HepG2 (cell line): ENCODE measurements at regions not wholly inside any gene's neighbourhood (a gene's known extent, or its start where the extent isn't known, plus 50 kb on each side); places are given as distances from the start of the nearest gene placed in this dataset.

Experiments
- ATAC-seq: fragments of 200-7000 bp; cut with Tn5 transposase; 3 replicates; pipeline ENCODE4 v1.9.1; 2020; ENCODE audit warnings: mild to moderate bottlenecking, moderate library complexity
- BruUV-seq: library from RNA; stranded (reverse); fragments of 400-500 nt; replicated peaks from 2 replicates; lab custom pipeline; 2021; lab: Mats Ljungman, UMichigan
- CTCF ChIA-PET: fragments of 300-600 bp; formaldehyde crosslinking; extraction: SDS; loops from one replicate; lab custom pipeline; 2021; ENCODE audit warnings: low total read pairs, inconsistent platforms, low intra/inter-chr PET ratio; lab: Yijun Ruan, JAX
- POLR2A ChIA-PET: fragments of 350-600 bp; sonication (Branson Sonifier 250); formaldehyde crosslinking; loops from one replicate; lab custom pipeline; 2020; ENCODE audit warnings: antibody characterized with exemption, inconsistent platforms; lab: Yijun Ruan, JAX
- DNase-seq: peaks from one replicate; pipeline ENCODE4 v3.0.0-alpha.2; 2015; ENCODE audit warnings: low spot score
- FAIRE-seq: peaks from 3 replicates; lab custom pipeline; 2011; peaks lifted over from hg19 to GRCh38; lab: Jason Lieb, UNC
- H2AFZ ChIP-seq: one replicate; pipeline ENCODE4 v1.6.1; 2011; ENCODE audit warnings: low read length, inconsistent platforms
- H3K27ac ChIP-seq: fragments of 300-600 bp; 3 replicates; pipeline ENCODE4 v1.8.0; 2011; ENCODE audit warnings: mixed run types, mild to moderate bottlenecking, mixed read lengths, low read length, inconsistent platforms; ENCODE audit not compliant: insufficient read depth; ENCODE audit errors: extremely low read length
- H3K27me3 ChIP-seq, 2 experiments: fragments of 200-600 bp in 1 of 2; 2 replicates in 1 of 2; 3 replicates in 1 of 2; pipeline versions ENCODE4 v1.6.0 to v1.8.0; 2011; ENCODE audit warnings: low read length in 2 of 2, mild to moderate bottlenecking in 2 of 2, moderate library complexity in 2 of 2, inconsistent platforms in 1 of 2; ENCODE audit not compliant: insufficient read depth in 2 of 2, control insufficient read depth in 1 of 2
- H3K36me3 ChIP-seq, 2 experiments: fragments of 200-600 bp in 1 of 2; replicated peaks in 1 of 2; 2 replicates in 1 of 2; 3 replicates in 1 of 2; pipeline versions ENCODE4 v1.5.1 to v1.8.0; 2011; ENCODE audit warnings: low read length in 2 of 2, inconsistent platforms in 1 of 2; ENCODE audit not compliant: insufficient read depth in 2 of 2, control insufficient read depth in 1 of 2
- H3K4me1 ChIP-seq: 2 replicates; pipeline ENCODE4 v1.5.1; 2012; ENCODE audit warnings: low read length, inconsistent platforms; ENCODE audit not compliant: insufficient read depth
- H3K4me2 ChIP-seq: 2 replicates; pipeline ENCODE4 v1.6.0; 2011; ENCODE audit warnings: low read depth, low read length, inconsistent platforms
- H3K4me3 ChIP-seq, 3 experiments: fragments of 200-600 bp in 1 of 3; sonication (generic), shearing (Covaris generic) in 1 of 3; replicated peaks in 1 of 3; 2 replicates each; pipeline ENCODE4 v1.5.1; 2011 to 2016; ENCODE audit warnings: low read length in 3 of 3, inconsistent platforms in 2 of 3, low read depth in 2 of 3, mild to moderate bottlenecking in 2 of 3, control low read depth in 1 of 3, mixed read lengths in 1 of 3; ENCODE audit not compliant: insufficient read depth in 1 of 3
- H3K79me2 ChIP-seq: one replicate; pipeline ENCODE4 v1.6.1; 2011; ENCODE audit warnings: low read length, inconsistent platforms; ENCODE audit not compliant: insufficient read depth
- H3K9ac ChIP-seq: 2 replicates; pipeline ENCODE4 v1.6.0; 2011; ENCODE audit warnings: mild to moderate bottlenecking, low read depth, low read length, inconsistent platforms; ENCODE audit not compliant: insufficient read depth
- H3K9me3 ChIP-seq: 2 replicates; pipeline ENCODE4 v1.5.1; 2012; ENCODE audit warnings: mild to moderate bottlenecking, low read length
- H4K20me1 ChIP-seq: 2 replicates; pipeline ENCODE4 v1.6.0; 2011; ENCODE audit warnings: inconsistent platforms, mild to moderate bottlenecking, low read length, moderate library complexity; ENCODE audit not compliant: insufficient read depth
- HDAC2 ChIP-seq: sonication (generic); formaldehyde crosslinking; IDR thresholded peaks from 2 replicates; pipeline ENCODE4 v1.4.0; 2020; ENCODE audit warnings: missing genetic modification reagents
- MEF2D ChIP-seq: sonication (generic); formaldehyde crosslinking; IDR thresholded peaks from 2 replicates; pipeline ENCODE4 v1.5.1; 2020; ENCODE audit warnings: mild to moderate bottlenecking, missing genetic modification reagents
- POLR2AphosphoS5 ChIP-seq: IDR thresholded peaks from 2 replicates; pipeline ENCODE4 v1.6.1; 2012; ENCODE audit warnings: low read depth, low read length
- ZBTB40 ChIP-seq, 2 experiments: fragments of 450-650 bp in 1 of 2; sonication (generic) in 1 of 2; formaldehyde crosslinking in 1 of 2; IDR thresholded peaks; 2 replicates each; pipeline versions ENCODE4 v1.6.1 to v1.8.0; 2016 to 2022; ENCODE audit warnings: antibody characterized with exemption in 1 of 2, mild to moderate bottlenecking in 1 of 2, missing genetic modification reagents in 1 of 2
- ZNF253 ChIP-seq: sonication (generic); formaldehyde crosslinking; IDR thresholded peaks from 2 replicates; pipeline ENCODE4 v1.8.0; 2022; ENCODE audit warnings: mild to moderate bottlenecking, missing genetic modification reagents, borderline replicate concordance
- ZNF549 ChIP-seq: sonication (generic); formaldehyde crosslinking; IDR thresholded peaks from 2 replicates; pipeline ENCODE4 v1.5.0; 2020; ENCODE audit warnings: missing genetic modification reagents
- ZNF558 ChIP-seq: sonication (generic); formaldehyde crosslinking; IDR thresholded peaks from 2 replicates; pipeline ENCODE4 v1.9.0; 2022; ENCODE audit warnings: mild to moderate bottlenecking, missing genetic modification reagents, borderline replicate concordance
- WGBS: methylation state at CpG from one replicate; pipeline ENCODE4 v1.1.6; 2017; ENCODE audit warnings: low lambda C conversion rate; 5-methylcytosine and 5-hydroxymethylcytosine counted together
- in situ Hi-C: cut with HindIII; loops from 2 replicates; pipeline ENCODE4 v1.10.0; 2017; ENCODE audit warnings: low pct_unique_long_range_greater_than_20kb; ENCODE audit not compliant: extremely low pct_ligation_motif_present
- intact Hi-C: fragments of 100-400 bp; cut with micrococcal nuclease; formaldehyde crosslinking; loops from one replicate; pipeline ENCODE4 v1.10.0; 2022; ENCODE audit not compliant: unreplicated experiment

- no peak overlapping the region for H3K27ac ChIP-seq
- no peaks in the 10 kb centered on the region for H3K4me1 ChIP-seq
- no peak overlapping the region for H2AFZ ChIP-seq
- H4K20me1 ChIP-seq, result no peaks in the 10 kb centered on the region
- H3K27me3 ChIP-seq, result no peaks in the 10 kb centered on the region
- WGBS, result 62% methylated on average over 2 of the region's 2 CpGs
- in situ Hi-C loops (no loop called here), intact Hi-C loops (no loop called here)
- no peaks in the 10 kb centered on the region for H3K79me2 ChIP-seq
- H3K4me3 ChIP-seq, result no peak overlapping the region
- ChIA-PET CTCF (no interaction called here), POLR2A (no interaction called here)
- DNase-seq (no peak), FAIRE-seq (no peak), ATAC-seq (no peak)
- H3K9me3 ChIP-seq, result no peaks in the 10 kb centered on the region
- no peak overlapping the region for H3K4me2 ChIP-seq
- no peak overlapping the region for H3K9ac ChIP-seq
- no peaks in the 10 kb centered on the region for H3K36me3 ChIP-seq
- TF ChIP-seq HDAC2 (CRISPR knock-in tag) (no peak), POLR2AphosphoS5 (no peak), ZNF558 (CRISPR knock-in tag) (no peak), MEF2D (no peak), ZNF549 (CRISPR knock-in tag) (no peak), ZNF253 (no peak), ZBTB40 (IDR thresholded peaks at IDR 0.05) (no peak), ZBTB40 (CRISPR knock-in tag; IDR thresholded peaks at IDR 0.05) (no peak)
- no TSS peak for BruUV-seq
Observed at GRCh38 chr10:60591119-60591518, 187.2 kb upstream of the CDK1 start.
